ENCODE measurements at regions not wholly inside any gene's neighbourhood (a gene's known extent, or its start where the extent isn't known, plus 50 kb on each side); places are given as distances from the start of the nearest gene placed in this dataset.

DNA sequence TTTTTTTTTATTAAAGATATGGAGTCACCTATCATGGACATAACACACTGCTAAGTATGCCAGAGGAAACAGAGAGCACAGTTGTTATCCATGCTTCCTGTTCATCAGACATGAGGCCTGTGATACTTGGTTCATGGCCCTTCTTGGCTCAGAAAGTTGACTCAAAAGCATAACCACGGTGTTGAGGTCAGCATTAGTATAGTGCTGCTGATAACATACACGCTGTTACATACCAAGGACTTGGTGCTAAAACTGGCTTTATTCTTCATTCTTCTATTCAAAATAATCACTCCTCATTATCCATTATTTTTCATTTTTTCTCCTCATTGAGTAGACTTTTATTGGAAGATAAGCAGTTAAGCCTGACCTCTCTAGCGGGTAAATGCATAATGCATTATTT, 464.1 kb downstream of the ADGRL2 start:
- H3K4me3 ChIP-seq (ENCODE audit: low read depth, low read length): no peak overlapping the region
- TF ChIP-seq, protein P1, sequence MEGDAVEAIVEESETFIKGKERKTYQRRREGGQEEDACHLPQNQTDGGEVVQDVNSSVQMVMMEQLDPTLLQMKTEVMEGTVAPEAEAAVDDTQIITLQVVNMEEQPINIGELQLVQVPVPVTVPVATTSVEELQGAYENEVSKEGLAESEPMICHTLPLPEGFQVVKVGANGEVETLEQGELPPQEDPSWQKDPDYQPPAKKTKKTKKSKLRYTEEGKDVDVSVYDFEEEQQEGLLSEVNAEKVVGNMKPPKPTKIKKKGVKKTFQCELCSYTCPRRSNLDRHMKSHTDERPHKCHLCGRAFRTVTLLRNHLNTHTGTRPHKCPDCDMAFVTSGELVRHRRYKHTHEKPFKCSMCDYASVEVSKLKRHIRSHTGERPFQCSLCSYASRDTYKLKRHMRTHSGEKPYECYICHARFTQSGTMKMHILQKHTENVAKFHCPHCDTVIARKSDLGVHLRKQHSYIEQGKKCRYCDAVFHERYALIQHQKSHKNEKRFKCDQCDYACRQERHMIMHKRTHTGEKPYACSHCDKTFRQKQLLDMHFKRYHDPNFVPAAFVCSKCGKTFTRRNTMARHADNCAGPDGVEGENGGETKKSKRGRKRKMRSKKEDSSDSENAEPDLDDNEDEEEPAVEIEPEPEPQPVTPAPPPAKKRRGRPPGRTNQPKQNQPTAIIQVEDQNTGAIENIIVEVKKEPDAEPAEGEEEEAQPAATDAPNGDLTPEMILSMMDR (IDR thresholded peaks at IDR 0.05; ENCODE audit: low read depth, low read length, missing control alignments): no peak

DNA sequence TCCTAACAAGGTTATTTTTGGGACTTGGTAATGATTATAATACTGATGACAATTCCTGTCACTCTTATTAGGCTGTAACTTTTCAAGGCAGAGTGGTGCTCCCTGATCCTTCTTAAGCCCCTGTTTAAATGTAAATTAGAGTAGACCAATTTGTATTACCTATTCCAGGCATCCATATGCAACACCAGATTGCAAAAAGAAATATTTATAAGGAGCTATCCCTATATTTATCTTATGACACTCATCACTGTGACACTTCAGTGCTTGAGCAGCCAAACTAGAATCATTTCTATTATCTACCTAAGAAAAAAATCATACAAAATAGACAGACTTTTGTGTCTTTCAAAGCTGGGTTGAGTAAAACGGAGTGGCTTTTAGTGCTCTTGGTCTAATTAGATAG, 462.7 kb downstream of the ADGRL2 start:
- no peak for DNase-seq (ENCODE audit: low read depth)
- TF ChIP-seq, protein P1 (IDR thresholded peaks at IDR 0.05; ENCODE audit: low read depth, low read length, missing control alignments): no peak
- H3K4me3 ChIP-seq (ENCODE audit: low read depth, low read length): no peak overlapping the region

More for the DNA sequence above, 464.1 kb downstream of the ADGRL2 start:
- no peak for DNase-seq (ENCODE audit: low read depth)

DNA sequence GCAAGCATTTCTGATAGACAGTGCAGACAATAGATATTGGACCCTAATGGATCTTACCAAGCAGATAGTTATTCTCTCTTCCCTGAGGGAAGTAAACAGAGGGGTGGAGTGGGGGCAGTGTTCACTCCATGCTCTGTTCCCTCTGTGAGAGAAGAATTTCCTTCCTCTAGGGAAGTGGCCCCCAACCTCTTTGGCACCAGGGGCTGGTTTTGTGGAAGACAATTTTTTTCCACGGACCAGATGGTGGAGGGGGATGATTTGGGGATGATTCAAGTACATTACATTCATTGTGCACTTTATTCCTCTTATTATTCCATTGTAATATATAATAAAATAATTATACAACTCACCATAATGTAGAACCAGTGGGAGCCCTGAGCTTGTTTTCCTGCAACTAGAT, 459.9 kb downstream of the ADGRL2 start:
- H3K4me3 ChIP-seq (ENCODE audit: low read depth, low read length): no peak overlapping the region
- no peak for DNase-seq (ENCODE audit: low read depth)
- TF ChIP-seq, protein P1 (IDR thresholded peaks at IDR 0.05; ENCODE audit: low read depth, low read length, missing control alignments): no peak

DNA sequence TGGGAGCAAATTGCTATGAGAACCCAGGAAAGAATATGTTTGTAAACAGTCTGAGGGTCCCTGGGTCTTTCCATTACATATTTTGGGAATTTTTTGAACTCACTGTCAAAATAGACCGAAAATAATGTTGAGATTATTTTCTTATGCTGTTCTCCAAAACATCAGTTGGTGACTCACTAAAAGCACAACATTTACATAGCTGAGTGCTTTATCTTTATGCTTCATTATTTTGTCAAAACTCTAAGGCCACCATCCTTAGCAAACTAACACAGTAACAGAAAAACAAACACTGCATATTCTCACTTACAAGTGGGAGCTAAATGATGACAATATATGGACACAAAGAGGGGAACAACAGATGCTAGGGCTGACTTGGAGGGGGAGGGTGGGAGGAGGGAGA, 459.3 kb downstream of the ADGRL2 start:
- TF ChIP-seq, protein P1 (IDR thresholded peaks at IDR 0.05; ENCODE audit: low read depth, low read length, missing control alignments): no peak
- no peak for DNase-seq (ENCODE audit: low read depth)
- H3K4me3 ChIP-seq (ENCODE audit: low read depth, low read length): no peak overlapping the region

DNA sequence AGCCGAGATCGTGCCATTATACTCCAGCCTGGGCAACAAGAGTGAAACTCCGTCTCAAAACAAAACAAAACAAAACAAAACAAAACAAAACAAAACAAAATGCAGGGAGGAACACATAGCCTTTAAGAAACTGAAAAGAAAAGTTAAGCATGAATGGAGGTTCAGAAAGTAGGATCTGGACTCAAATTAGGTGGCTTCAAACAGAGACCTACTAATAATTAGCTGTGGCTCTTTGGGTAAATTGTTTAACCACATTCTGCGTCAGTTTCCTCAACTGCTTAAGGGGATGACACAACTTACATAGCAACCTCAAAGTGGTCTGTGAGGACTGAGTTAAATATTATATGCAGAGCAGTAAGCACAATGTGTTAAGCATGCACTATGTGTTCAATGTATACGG, 458.2 kb downstream of the ADGRL2 start:
- TF ChIP-seq, protein P1 (IDR thresholded peaks at IDR 0.05; ENCODE audit: low read depth, low read length, missing control alignments): no peak

DNA sequence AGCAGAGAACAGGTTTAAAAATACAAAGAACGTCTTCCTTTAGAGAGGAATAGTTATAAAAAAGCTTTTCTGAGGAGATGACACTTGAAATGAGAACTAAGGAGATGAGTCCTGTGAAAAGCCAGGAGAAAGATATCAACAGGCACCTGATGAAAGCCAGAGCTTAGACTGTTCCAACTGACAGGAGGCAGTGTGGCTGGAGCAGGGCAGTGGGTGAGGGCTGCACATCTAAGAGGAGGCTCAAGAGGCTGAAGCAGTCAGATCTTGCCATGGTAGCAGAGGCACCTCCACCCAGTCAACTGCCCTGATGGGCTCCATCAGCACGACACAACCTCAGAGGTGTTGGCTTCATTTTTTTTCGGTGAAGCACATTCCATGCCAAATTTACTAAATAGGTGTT, 445.3 kb downstream of the ADGRL2 start:
- H3K4me3 ChIP-seq (ENCODE audit: low read depth, low read length): no peak overlapping the region
- DNase-seq (ENCODE audit: low read depth): no peak
- TF ChIP-seq, protein P1 (IDR thresholded peaks at IDR 0.05; ENCODE audit: low read depth, low read length, missing control alignments): no peak

More for the DNA sequence above, 458.2 kb downstream of the ADGRL2 start:
- H3K4me3 ChIP-seq (ENCODE audit: low read depth, low read length): no peak overlapping the region
- DNase-seq (ENCODE audit: low read depth): no peak

DNA sequence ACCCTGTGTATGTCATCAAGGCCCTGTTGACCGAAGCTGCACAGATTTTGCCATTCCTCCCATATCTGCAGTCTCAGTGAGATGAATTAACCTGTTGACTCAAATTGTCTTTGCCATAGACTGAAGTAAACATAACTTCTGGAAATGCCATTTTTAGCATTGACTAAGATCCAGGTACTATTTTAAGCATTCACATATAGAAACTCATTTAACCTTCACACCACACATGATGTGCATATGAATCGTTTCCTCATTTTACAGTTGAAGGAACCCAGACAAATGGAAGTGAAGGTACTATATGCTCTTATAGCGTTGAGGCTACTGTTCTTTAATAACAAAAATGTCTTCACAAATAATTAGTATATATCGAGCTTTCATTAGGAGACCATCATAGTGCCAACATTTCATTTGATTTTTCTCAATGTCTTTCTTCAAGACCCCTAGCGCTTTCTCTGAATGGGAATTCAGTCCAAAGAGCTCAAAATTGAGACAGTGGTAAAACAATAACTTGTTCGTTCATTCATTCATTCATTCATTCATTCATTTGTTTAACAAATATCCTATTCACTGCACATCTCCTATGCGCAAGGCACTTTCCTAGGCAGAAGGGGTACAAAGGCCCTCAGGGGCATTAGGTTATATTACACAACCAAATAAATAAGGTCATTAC, 444.7 kb downstream of the ADGRL2 start:
- TF ChIP-seq, protein P1 (IDR thresholded peaks at IDR 0.05; ENCODE audit: low read depth, low read length, missing control alignments): no peak
- no peak overlapping the region for H3K4me3 ChIP-seq (ENCODE audit: low read depth, low read length)
- DNase-seq (ENCODE audit: low read depth): no peak

All from GM12864 (cell line).